Neural crest cell (in vitro differentiated cells): ENCODE measurements at regions not wholly inside any gene's neighbourhood (a gene's known extent, or its start where the extent isn't known, plus 50 kb on each side); places are given as distances from the start of the nearest gene placed in this dataset.

Experiments used
- DNase-seq: peaks from one replicate; pipeline ENCODE4 v3.0.0; 2021; ENCODE audit warnings: low read depth, mixed read lengths, low spot score
- H3K27ac Mint-ChIP-seq: one replicate; pipeline ENCODE4 v1.8.0; 2021; ENCODE audit warnings: mild to moderate bottlenecking, mixed read lengths; ENCODE audit not compliant: unreplicated experiment
- H3K27me3 Mint-ChIP-seq: 2 replicates; pipeline ENCODE4 v1.8.0; 2021; ENCODE audit warnings: low read depth, mild to moderate bottlenecking, mixed read lengths
- H3K36me3 Mint-ChIP-seq: 2 replicates; pipeline ENCODE4 v1.8.0; 2021; ENCODE audit warnings: low read depth, mild to moderate bottlenecking, mixed read lengths
- H3K4me1 Mint-ChIP-seq: 2 replicates; pipeline ENCODE4 v1.8.0; 2021; ENCODE audit warnings: mixed read lengths
- H3K4me3 Mint-ChIP-seq: one replicate; pipeline ENCODE4 v1.8.0; 2021; ENCODE audit warnings: mild to moderate bottlenecking, mixed read lengths
- H3K9me3 Mint-ChIP-seq: 2 replicates; pipeline ENCODE4 v1.8.0; 2021; ENCODE audit warnings: mixed read lengths
- CTCF ChIP-seq: fragments of 200-600 bp; sonication (generic); conservative IDR thresholded peaks from 2 replicates; pipeline ENCODE4 v1.5.0; 2021; ENCODE audit warnings: antibody characterized with exemption, mild to moderate bottlenecking

- no peak for TF ChIP-seq CTCF
- Mint-ChIP-seq H3K36me3 (no peaks in the 10 kb centered on the region), H3K4me3 (no peak overlapping the region), H3K27ac (no peak overlapping the region), H3K9me3 (peaks cover 4% of the 10 kb centered on the region), H3K4me1 (peaks cover 11% of the 10 kb centered on the region), H3K27me3 (no peaks in the 10 kb centered on the region)
- DNase-seq: no peak
These were observed 361.3 kb upstream of the TMTC1 start for GRCh38 chr12:30144777-30145683.

GRCh38 chr12:30142301-30142700 lies 358.6 kb upstream of the TMTC1 start:
- Mint-ChIP-seq H3K27me3 (no peaks in the 10 kb centered on the region), H3K4me1 (peaks cover 11% of the 10 kb centered on the region), H3K4me3 (no peak overlapping the region), H3K27ac (no peak overlapping the region), H3K9me3 (peaks cover 7% of the 10 kb centered on the region), H3K36me3 (no peaks in the 10 kb centered on the region)
- no peak for TF ChIP-seq CTCF
- no peak for DNase-seq

GRCh38 chr12:30138483-30138882 lies 354.7 kb upstream of the TMTC1 start:
- TF ChIP-seq CTCF: no peak
- H3K4me1 Mint-ChIP-seq: no peaks in the 10 kb centered on the region
- no peak for DNase-seq
- no peaks in the 10 kb centered on the region for H3K36me3 Mint-ChIP-seq
- no peak overlapping the region for H3K27ac Mint-ChIP-seq
- no peaks in the 10 kb centered on the region for H3K27me3 Mint-ChIP-seq
- no peak overlapping the region for H3K4me3 Mint-ChIP-seq
- H3K9me3 Mint-ChIP-seq: peaks cover 10% of the 10 kb centered on the region

- no peak overlapping the region for H3K4me3 Mint-ChIP-seq
- no peak overlapping the region for H3K27ac Mint-ChIP-seq
- peaks cover 13% of the 10 kb centered on the region for H3K9me3 Mint-ChIP-seq
- no peaks in the 10 kb centered on the region for H3K4me1 Mint-ChIP-seq
- H3K27me3 Mint-ChIP-seq: no peaks in the 10 kb centered on the region
- H3K36me3 Mint-ChIP-seq: no peaks in the 10 kb centered on the region
- no peak for TF ChIP-seq CTCF
- DNase-seq: no peak
These were observed 353.0 kb upstream of the TMTC1 start for GRCh38 chr12:30136696-30137095.

- H3K4me1 Mint-ChIP-seq: no peaks in the 10 kb centered on the region
- H3K9me3 Mint-ChIP-seq: peaks cover 9% of the 10 kb centered on the region
- H3K27ac Mint-ChIP-seq: no peak overlapping the region
- no peak for TF ChIP-seq CTCF
- H3K36me3 Mint-ChIP-seq: no peaks in the 10 kb centered on the region
- no peak overlapping the region for H3K4me3 Mint-ChIP-seq
- no peaks in the 10 kb centered on the region for H3K27me3 Mint-ChIP-seq
- DNase-seq: no peak
These were observed 352.0 kb upstream of the TMTC1 start for GRCh38 chr12:30135776-30136175.
